Midbrain (tissue), 1 donor: ENCODE measurements at regions not wholly inside any gene's neighbourhood (a gene's known extent, or its start where the extent isn't known, plus 50 kb on each side); places are given as distances from the start of the nearest gene placed in this dataset.

Experiments used
- DNase-seq: peaks from one replicate; lab custom pipeline; 2025; lab: John Stamatoyannopoulos, UW

GRCh38 chr6:19408331-19408730 is 428.8 kb upstream of the ID4 start:
- DNase-seq: no peak

- no peak for DNase-seq
Measured at GRCh38 chr6:19410481-19410880, 426.7 kb upstream of the ID4 start.

GRCh38 chr6:19413323-19413722 is 423.8 kb upstream of the ID4 start:
- DNase-seq: no peak

GRCh38 chr6:19415605-19416326 is 421.4 kb upstream of the ID4 start:
- DNase-seq: no peak

GRCh38 chr6:19416811-19417210 is 420.4 kb upstream of the ID4 start:
- no peak for DNase-seq

DNA sequence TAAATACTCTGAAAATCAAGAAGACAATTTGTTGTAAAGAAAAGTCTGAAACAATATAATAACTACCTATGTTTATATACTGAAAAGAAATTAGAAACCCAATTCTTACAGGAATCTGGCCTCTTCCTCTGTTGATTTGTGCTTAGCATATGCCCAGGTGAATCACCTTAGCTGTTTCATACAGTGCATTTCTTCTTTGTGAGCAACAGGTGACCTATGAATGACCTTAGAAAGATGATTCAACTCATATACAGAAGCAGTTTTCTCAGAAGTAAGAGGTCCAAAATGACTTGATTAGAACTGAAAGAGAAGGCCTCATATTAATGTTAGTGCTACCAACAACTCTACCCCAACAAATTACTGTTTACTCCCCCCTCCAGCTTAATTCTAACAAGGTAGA is 419.5 kb upstream of the ID4 start:
- DNase-seq: no peak

- no peak for DNase-seq
Measured at GRCh38 chr6:19424853-19425252, 412.3 kb upstream of the ID4 start.

DNA sequence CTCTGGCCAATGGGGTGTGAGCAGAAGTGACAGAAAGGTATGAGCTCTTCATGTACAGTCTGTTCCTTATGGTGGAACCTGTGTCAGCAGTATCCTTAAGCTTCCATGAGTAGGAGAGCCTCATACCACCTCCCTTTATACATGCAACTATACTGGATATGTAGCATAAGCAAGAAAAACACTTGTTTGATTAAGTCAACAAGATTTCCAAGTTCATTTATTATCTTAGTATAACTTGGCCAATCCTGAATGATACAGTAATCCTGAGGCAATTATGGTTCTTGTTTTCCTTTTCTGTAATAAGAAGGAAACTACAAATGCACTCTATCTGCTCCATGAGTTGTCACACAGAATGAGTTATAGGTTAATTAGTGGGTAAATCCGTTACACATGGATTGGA is 409.6 kb upstream of the ID4 start:
- no peak for DNase-seq

GRCh38 chr6:19432966-19433498 is 404.1 kb upstream of the ID4 start:
- DNase-seq: peak; percentile 9

DNA sequence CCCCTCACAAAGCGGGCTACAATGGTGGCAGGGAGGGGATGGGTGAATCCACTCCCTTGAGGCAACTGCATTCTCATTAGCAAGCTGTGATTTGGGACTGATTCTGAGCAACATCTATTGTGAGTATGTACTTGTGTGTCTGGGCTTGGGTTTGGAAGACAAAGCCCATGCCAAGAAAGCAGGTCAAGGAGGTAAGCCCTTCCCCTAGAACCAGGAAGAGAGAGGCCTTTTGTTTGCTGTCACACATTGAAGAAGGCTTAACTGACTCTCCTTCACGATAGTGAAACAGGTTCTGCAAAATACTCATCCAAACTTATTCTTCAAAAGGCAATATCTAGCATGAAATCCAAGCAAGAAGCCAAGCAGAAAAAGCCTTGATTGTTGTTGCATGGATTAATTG is 403.1 kb upstream of the ID4 start:
- DNase-seq: no peak

GRCh38 chr6:19435755-19436154 is 401.4 kb upstream of the ID4 start:
- DNase-seq: no peak

GRCh38 chr6:19438566-19439353 is 398.4 kb upstream of the ID4 start:
- DNase-seq: no peak

- no peak for DNase-seq
Measured at GRCh38 chr6:19440531-19440930, 396.6 kb upstream of the ID4 start.

DNA sequence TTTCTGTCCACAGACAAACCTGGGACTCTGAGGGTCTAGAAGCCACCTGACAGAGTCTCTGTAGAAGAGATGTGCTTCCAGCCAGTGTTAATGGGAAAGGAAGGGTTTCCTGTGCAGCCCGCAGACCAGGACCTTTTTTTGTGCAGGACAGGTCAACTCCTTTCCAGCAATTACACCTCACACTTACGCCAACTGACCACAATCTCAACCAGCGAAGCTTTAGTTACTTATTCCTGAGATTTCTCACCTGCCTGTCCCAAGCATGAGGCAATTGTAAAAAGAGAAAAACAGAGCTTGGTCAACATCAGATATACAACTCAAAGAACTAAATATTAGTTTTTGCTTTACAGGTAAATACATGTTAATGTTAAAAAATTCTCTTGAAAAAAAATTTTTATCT is 393.8 kb upstream of the ID4 start:
- DNase-seq: no peak

DNA sequence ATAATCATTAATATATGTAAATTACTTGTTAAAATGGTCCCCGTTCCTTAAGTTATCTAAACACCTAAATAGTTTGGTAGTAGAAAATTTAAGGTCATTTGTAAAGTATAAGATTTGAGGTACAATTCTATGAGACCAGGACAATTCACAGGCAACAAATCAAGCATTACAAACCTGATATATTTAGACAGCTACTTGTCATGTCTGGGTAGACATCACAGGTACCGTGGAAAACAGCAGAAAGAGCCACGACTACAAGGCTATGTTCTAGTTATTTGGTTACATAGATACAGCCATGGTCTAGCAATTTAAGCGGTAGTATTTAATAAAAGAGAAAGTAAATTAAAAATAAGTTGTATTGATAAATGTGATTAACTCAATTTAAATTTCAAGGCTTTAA is 393.1 kb upstream of the ID4 start:
- DNase-seq: no peak

GRCh38 chr6:19444481-19444880 is 392.7 kb upstream of the ID4 start:
- no peak for DNase-seq

DNA sequence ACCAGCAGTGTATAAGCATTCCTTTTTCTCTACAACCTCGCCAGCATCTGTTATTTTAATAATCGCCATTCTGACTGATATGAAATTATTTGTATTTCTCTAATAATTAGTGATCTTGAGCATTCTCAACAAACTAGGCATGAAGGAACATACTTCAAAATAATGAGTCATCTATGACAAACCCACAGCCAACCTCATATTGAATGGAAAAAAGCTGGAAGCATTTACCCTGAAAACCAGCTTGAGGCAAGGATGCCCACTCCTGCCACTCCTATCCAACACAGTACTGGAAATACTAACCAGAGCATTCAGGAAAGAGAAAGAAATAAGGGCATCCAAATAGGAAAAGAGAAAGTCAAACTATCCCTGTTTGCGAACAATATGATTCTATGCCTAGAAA is 390.6 kb upstream of the ID4 start:
- DNase-seq: no peak

DNA sequence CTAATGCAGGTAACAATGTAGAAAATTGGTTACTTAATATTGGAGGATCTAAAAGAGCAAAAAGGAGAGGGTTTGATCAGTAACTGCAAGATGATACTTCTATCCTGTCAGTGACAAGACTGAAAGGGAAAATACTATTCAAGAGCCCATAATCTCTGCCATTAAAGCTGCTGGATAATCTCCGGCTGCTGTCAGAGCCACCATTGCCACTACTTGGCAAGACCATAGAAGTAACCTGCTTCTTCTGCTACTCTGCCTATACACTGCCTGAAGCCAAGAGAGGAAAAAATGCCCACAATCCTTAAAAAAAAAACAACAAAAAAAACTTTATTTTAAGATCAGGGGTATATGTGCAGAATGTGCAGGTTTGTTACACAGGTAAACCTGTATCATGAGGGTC is 386.5 kb upstream of the ID4 start:
- no peak for DNase-seq

DNA sequence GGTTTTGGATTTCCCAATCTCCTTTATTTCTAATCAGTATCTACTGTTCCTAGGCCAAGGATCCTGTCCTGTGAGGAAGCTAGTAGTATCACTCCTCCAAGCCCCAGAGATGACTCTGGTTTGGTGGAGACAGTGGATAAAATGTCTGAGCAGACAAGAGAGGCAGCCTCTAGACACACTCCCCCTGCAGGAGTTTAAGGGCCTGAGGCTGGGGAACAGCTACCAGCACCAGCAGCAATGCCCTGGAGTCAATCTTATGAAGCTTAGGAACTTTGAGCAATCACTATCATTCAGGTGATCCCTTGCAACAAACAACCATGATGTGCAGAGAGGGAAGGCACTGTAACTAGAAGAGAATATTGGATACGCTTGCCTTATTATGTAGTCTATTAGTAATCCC is 384.7 kb upstream of the ID4 start:
- DNase-seq: no peak

GRCh38 chr6:19454001-19454720 is 383.0 kb upstream of the ID4 start:
- no peak for DNase-seq

GRCh38 chr6:19454721-19455392 is 382.3 kb upstream of the ID4 start:
- DNase-seq: no peak

DNA sequence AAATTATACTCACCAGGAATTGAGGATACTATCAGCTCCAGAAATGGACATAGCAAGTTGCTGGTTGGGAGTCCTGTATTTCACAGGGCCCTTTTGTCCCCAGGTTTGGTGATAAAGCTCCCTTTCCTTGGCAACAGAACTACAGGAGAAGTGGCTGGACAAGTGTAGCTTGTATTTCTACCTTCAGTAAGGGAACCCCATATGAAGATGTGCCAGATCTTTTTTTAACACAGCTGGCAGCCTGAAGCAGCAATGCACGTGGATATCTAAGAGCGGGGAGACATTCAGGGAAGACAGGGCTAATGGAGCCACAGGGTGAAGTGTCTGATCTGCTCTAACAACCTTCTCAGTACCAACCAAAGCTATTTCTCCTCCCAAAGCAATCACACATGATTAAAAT is 373.9 kb upstream of the ID4 start:
- DNase-seq: no peak
